ENCODE measurements at regions not wholly inside any gene's neighbourhood (a gene's known extent, or its start where the extent isn't known, plus 50 kb on each side); places are given as distances from the start of the nearest gene placed in this dataset.

- Mint-ChIP-seq H3K4me1 (no peaks in the 10 kb centered on the region), H3K27ac (no peak overlapping the region), H3K36me3 (ENCODE audit: low read depth) (no peaks in the 10 kb centered on the region), H3K9me3 (peaks cover 1% of the 10 kb centered on the region), H3K27me3 (ENCODE audit: insufficient read depth) (no peaks in the 10 kb centered on the region), H3K4me3 (no peak overlapping the region)
- Histone ChIP-seq H3K27ac (ENCODE audit: low read depth, low read length) (no peak overlapping the region), H3K9ac (ENCODE audit: extremely low read depth, low read length, poor library complexity, severe bottlenecking) (no peak overlapping the region), H3K36me3 (ENCODE audit: control insufficient read depth, insufficient read depth, low read length) (no peaks in the 10 kb centered on the region), H3K27me3 (ENCODE audit: control insufficient read depth, insufficient read depth, low read length, poor library complexity, severe bottlenecking) (no peaks in the 10 kb centered on the region), H3K4me1 (ENCODE audit: control insufficient read depth, insufficient read depth, low read length) (no peaks in the 10 kb centered on the region), H3K9me3 (ENCODE audit: control insufficient read depth, low read length) (no peaks in the 10 kb centered on the region), H3K4me3 (ENCODE audit: low read length) (no peak overlapping the region)
- DNase-seq: no peak
- 67 to 93% methylated on average over 4 to 8 of the region's 8 CpGs for WGBS, 2 experiments (ENCODE audit: insufficient coverage in 1 of 2, insufficient read length in 1 of 2)
- TF ChIP-seq CTCF (conservative IDR thresholded peaks at IDR 0.05): no peak
Measured at GRCh38 chr3:189554868-189555557, 76.2 kb upstream of the TP63 start.

- H3K27ac Mint-ChIP-seq: no peak overlapping the region
- H3K36me3 ChIP-seq (ENCODE audit: control insufficient read depth, insufficient read depth, low read length): no peaks in the 10 kb centered on the region
- no peaks in the 10 kb centered on the region for H3K4me1 Mint-ChIP-seq
- H3K27ac ChIP-seq (ENCODE audit: low read depth, low read length): no peak overlapping the region
- H3K9me3 ChIP-seq (ENCODE audit: control insufficient read depth, low read length): no peaks in the 10 kb centered on the region
- no peak for TF ChIP-seq CTCF (conservative IDR thresholded peaks at IDR 0.05)
- no peak overlapping the region for H3K4me3 Mint-ChIP-seq
- no peaks in the 10 kb centered on the region for H3K27me3 Mint-ChIP-seq (ENCODE audit: insufficient read depth)
- H3K9ac ChIP-seq (ENCODE audit: extremely low read depth, low read length, poor library complexity, severe bottlenecking): no peak overlapping the region
- no peaks in the 10 kb centered on the region for H3K4me1 ChIP-seq (ENCODE audit: control insufficient read depth, insufficient read depth, low read length)
- H3K36me3 Mint-ChIP-seq (ENCODE audit: low read depth): no peaks in the 10 kb centered on the region
- H3K9me3 Mint-ChIP-seq: peaks cover 1% of the 10 kb centered on the region
- H3K27me3 ChIP-seq (ENCODE audit: control insufficient read depth, insufficient read depth, low read length, poor library complexity, severe bottlenecking): no peaks in the 10 kb centered on the region
- 63% methylated on average over 1 of the region's 1 CpG; no CpG with 5 or more reads in 1 of the 2 experiments for WGBS, 2 experiments (ENCODE audit: insufficient coverage in 1 of 2, insufficient read length in 1 of 2)
- no peak for DNase-seq
- H3K4me3 ChIP-seq (ENCODE audit: low read length): no peak overlapping the region
Measured at GRCh38 chr3:189555558-189555881, 75.7 kb upstream of the TP63 start.

- Histone ChIP-seq H3K36me3 (ENCODE audit: control insufficient read depth, insufficient read depth, low read length) (no peaks in the 10 kb centered on the region), H3K9ac (ENCODE audit: extremely low read depth, low read length, poor library complexity, severe bottlenecking) (no peak overlapping the region), H3K27me3 (ENCODE audit: control insufficient read depth, insufficient read depth, low read length, poor library complexity, severe bottlenecking) (no peaks in the 10 kb centered on the region), H3K9me3 (ENCODE audit: control insufficient read depth, low read length) (no peaks in the 10 kb centered on the region), H3K4me1 (ENCODE audit: control insufficient read depth, insufficient read depth, low read length) (no peaks in the 10 kb centered on the region), H3K27ac (ENCODE audit: low read depth, low read length) (no peak overlapping the region), H3K4me3 (ENCODE audit: low read length) (no peak overlapping the region)
- no peak for TF ChIP-seq CTCF (conservative IDR thresholded peaks at IDR 0.05)
- H3K36me3 Mint-ChIP-seq (ENCODE audit: low read depth): no peaks in the 10 kb centered on the region
- H3K4me3 Mint-ChIP-seq: no peak overlapping the region
- no peak for DNase-seq
- H3K4me1 Mint-ChIP-seq: no peaks in the 10 kb centered on the region
- no peak overlapping the region for H3K27ac Mint-ChIP-seq
- peaks cover 1% of the 10 kb centered on the region for H3K9me3 Mint-ChIP-seq
- no peaks in the 10 kb centered on the region for H3K27me3 Mint-ChIP-seq (ENCODE audit: insufficient read depth)
- 93% methylated on average over 2 to 3 of the region's 3 CpGs for WGBS, 2 experiments (ENCODE audit: insufficient coverage in 1 of 2, insufficient read length in 1 of 2)
Measured at GRCh38 chr3:189557824-189558223, 73.4 kb upstream of the TP63 start.

All from endodermal cell (in vitro differentiated cells).